GM21529 (cell line): ENCODE measurements at regions not wholly inside any gene's neighbourhood (a gene's known extent, or its start where the extent isn't known, plus 50 kb on each side); places are given as distances from the start of the nearest gene placed in this dataset.
"Not testable (repeated sequence)": the region's sequence is repeated elsewhere in the genome, so short reads cannot be mapped to it uniquely, and the experiment has no call there.

Source experiments
- ATAC-seq: cut with Tn5 transposase; IDR thresholded peaks from one replicate; pipeline ENCODE4 v1.9.1; 2021; ENCODE audit not compliant: unreplicated experiment

DNA sequence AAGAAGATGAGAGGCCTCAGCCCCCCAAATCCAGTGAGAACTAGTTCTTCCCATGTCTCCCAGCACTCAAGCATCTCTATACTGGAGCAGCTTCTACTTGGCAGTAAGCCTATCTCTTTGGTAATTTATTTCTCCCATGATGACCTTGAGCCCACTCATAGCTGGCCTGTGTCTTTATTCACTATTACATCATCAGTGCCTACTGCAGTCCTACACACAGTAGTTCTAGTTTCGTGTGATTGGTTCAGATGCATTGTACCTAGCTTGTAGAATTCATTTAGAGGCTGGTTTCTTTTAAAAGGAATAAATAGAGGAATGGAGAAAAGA, 255.6 kb upstream of the ZFP64 start:
- no peak for ATAC-seq

DNA sequence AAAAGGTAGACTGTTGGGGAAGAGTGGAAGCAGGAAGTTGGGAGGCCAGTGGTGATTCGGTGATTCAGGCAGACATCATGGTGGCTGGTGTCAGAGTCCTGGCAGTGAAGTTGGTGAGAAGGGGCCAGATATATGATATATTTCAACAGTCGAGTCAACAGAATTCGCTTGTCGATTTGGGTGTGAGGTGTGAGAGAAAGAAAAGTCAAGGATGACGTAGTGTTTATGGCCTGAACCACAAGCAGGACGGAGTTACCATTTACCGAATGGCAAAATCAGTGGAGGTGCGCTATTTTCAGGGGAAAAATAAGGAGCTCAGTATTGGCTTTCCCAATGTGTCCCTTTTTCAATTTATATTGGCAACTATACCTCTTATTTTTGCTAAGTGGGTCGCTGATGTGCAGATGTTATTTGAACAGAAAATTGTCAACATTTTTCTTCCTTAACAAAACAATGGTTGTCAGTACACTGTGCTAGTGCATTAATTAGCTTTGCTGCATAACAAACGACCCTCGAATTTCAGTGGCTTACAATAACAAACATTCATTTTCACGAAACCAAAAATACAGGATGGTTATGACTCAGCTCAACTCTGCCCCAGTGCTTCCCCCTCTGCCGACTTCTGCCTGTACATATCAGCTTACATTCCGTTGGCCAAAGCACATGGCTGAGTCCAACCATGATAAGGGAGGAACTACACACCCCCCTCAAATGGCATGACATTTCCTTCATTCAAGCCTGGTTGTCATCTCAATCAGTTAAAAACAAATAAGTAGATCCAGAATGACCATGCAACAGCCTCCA, 255.0 kb upstream of the ZFP64 start:
- ATAC-seq, result no peak

DNA sequence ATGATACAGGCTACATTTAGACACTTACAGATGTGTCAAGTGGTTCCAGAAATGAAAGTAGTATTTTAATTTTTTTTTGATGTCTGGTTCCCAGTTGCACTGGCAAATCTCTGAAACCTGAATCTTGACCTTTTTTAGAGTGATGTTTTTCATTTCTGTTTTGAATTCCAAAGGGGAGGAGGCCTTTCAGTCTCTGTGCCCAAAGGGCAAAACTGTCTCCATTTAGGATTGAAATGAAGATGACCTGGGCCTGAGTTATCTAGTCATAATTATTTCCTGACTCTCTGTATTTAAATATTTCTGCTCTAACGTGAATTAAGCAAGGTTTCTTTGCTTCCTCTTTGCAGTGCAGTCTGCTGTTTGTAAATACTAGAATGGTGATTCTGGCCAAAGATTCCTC, 252.9 kb upstream of the ZFP64 start:
- ATAC-seq, result no peak

DNA sequence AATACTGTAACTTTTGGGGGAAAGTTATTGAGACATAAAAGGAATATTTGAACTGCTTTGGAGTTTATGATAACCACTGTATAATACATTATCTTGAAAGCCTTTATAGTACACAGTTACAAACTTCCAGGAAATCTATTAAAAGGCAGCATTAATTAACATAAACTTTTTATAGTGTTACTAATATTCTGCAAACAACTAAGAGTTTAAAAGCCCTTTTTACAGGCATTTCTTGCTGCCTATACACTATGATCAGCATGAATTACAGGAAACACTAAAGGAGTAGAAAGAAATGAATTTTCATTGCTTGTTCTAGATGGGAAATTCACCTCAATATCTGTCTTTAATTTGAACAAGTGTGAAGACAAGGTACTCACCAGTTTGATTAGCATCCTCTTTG, 252.3 kb upstream of the ZFP64 start:
- ATAC-seq, result no peak

DNA sequence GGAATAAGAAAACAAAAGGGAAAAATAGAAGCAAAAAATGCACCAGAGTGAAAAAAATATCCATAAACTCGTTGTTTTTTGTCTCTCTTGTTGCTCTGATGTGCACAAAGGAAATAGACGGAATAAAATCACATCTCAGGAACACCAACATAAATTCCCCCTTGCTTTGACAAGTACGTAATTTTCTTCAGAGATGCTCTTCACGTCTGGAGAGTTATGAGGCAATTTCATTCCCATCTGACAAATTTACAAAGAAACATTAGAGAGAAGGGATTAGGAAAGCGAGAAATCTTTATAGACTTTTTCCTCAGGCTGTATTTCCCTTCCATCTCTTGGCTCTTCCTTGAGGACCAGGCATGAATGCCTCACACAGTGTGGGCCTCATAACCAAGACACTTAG, 250.1 kb upstream of the ZFP64 start:
- no peak for ATAC-seq

DNA sequence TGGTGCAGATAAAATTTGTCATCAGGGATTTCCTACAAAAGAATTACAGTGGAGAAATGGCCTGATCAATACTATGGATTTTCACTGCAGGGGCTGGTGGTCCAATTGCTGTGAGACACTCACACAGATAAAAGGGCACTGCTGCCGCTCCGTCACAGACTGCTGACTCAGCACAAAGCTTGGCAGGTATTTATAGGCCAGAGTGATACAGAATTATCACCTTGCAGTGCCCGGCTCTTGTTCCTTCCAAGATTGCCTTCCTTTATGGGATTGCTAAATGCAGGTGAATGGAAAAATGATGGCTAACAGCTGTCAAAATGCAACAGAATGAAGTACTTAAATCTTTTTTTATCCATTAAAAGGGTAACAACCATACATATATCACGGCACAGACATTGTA, 247.8 kb upstream of the ZFP64 start:
- no peak for ATAC-seq

DNA sequence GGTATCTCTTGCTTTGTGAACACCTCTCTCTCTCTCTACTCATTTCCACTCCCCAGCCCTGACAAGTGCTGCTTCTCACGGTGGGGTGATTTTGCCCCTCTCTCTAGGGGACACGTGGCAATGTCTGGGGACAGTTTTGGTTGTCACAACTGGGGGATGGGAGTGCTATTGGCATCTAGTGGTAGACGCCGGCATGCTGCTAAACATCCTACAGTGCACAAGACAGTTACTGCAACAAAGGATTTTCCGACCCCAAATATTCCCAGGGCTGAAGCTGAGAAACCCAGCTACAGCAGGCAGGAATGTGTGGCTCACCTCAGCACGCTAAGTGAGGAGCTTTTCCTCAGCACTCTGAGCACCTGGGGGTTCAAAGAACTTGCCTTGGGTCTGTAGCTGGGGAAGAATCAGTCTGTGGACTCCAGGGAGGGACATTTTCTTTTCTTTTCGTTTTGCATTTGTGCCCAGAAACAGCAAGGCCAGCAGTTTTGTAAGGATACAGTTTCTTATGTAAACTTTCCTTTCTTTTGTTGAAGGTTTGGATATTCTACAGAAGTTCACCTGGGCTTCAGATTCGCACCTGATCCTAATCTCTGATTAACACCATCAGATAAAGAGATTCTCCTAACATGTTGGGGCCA, 246.9 kb upstream of the ZFP64 start:
- no peak for ATAC-seq

DNA sequence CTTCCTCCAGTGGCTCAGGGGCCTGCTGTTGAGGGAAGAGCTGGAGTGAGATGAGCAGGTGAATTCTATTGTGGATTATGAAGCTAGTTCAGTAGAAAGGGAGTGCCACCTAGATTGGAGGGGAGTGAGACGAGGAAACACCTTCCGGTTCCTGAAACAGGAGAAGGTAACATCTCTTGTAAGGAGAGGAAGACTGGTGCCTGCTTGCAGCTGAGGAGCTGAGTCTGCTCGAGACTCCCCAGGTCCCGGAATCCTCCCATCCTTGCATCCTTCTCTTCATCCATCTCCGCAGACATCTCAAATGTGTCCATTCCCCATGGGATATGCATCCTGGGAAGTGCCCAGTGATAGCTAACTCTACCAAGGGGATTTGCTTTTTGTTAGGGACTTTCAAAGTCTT, 242.9 kb upstream of the ZFP64 start:
- ATAC-seq, result no peak

DNA sequence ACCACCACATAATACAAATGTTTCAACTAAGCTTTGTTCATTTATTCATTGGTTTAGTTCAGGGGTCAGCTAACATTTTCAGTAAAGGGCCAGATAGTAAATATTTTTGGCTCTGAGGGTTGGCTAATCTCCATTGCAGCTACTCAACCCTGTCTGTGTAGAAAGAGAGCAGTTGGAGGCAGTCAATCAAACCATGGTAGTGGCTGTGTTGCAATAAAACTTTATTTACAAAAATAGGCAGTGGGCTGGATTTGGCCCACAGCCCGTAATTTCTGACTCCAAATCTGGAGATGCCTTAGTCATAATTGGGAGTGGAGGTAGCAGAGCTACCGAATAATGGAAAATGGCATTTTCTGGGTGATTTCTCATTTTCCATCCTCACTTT, 242.5 kb upstream of the ZFP64 start:
- ATAC-seq, result no peak

DNA sequence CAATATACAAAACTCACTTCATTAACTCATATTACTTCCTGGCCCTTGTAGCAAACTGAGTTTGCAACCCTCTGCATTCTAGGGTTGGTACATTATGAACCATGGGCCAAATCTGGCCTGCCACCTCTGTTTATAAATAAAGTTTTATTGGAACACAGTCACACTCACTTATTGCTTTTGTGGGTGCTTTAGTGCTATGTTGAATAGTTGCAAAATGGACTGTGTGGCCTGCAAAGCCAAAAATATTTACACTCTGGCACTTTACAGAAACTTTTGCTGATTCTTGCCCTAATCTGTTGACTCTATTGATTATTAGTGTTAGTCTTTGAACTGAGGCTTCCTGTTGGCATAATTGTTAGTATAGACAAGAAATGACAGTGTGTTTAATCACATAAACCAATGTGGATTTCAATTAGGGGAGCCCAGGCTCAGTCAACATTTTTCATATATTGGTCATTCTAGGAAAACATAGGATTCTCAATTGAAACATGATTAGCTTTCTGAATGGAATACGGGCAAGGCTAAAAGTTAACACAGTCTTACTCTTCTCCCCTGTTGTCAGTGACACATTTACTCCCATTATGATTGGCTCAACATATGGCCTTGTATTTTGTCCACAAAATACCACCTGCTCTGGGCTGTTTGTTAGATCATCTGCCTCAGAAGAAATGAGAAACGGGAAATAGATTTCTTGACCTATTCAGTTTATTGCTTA, 241.9 kb upstream of the ZFP64 start:
- ATAC-seq, result no peak

DNA sequence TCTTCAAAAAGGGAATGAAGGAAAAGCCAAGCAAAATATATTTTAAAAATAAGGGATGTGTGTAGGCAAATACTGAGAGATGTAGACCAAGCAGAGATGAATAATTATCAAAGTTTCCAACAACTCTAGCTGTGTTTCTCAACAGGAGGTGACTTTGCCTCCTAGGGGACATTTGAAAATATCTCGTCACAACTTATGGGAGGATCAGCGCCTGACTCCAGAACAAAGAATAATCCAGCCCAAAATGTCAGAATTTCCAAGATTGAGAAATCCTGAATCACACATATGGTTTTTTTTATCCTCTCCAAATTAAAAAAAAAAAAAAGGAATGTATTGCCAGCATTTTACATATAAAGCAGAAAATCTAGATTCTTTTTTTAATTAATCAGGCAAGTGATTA, 241.2 kb upstream of the ZFP64 start:
- no peak for ATAC-seq

DNA sequence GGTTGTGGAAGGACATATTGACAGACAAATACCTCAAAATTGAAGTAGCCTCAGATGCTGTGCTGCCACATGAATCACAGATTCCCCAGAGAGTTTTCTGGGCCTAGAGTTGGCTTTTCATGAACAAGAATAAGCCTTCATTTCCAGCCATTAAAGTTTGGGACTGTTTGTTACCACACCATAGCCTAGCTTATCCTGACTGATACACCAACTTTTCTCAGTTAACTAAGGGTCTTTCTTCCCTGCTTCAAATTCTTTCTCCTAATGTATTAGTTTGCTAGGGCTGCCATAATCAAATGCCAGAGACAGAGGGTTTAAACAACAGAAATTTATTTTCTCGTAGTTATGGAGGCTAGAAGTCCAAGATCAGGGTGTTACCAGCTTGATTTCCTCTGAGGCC, 237.4 kb upstream of the ZFP64 start:
- ATAC-seq, result no peak

DNA sequence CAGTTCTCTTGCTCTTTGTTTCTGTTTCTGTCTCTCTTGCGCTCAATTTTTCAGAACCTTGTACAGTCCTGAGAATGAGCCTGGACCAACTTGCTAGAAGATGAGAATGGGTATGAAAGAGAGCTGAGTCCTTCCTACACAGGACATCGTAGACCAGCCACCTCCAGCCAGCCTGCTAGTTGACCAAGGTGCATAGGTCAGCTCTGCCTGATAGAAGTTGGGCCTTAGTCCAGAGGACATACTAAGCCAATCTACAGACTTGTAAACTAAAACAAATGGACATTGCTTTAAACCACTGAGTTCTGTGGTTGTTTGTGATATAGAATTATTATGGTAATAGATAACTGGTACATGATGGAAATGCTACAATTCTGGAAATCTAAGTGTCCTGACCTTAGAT, 236.4 kb upstream of the ZFP64 start:
- ATAC-seq, result no peak

DNA sequence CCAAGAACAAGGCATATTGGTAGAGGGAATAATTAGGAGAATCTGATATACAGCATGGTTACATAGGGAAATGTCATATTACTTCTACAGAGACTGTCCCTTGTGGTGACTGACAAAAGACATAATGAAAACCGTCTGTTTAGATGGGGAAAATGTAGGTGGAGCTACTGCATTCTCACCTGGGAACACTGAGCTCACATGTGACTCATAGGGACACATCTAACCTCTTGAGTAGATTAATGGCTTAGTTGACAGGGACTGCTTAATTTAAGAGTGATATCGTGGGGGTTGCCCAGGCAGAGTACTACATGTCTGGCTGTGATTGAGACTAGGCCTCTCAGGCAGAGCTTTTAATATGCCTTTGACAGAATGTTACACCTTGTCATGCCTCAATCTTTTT, 235.3 kb upstream of the ZFP64 start:
- ATAC-seq, result no peak

DNA sequence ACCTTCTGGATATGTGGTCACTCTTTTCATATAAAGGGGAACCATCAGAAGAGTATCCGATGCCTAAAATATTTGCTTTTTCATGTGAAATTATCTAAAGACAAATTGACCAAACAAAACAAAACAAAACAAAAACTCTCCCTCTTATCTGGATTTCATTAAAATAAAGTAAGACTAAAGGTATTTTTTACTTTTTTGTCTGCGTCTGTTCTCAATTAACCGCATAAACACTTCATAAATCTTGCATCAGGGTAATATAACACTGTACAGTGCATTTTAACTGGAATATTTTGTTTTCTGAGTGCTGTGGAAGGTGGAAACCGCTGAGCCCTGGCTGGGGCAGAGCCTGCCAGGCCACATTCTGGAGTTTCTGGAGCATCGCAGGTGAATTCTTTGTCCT, 234.1 kb upstream of the ZFP64 start:
- no peak for ATAC-seq

DNA sequence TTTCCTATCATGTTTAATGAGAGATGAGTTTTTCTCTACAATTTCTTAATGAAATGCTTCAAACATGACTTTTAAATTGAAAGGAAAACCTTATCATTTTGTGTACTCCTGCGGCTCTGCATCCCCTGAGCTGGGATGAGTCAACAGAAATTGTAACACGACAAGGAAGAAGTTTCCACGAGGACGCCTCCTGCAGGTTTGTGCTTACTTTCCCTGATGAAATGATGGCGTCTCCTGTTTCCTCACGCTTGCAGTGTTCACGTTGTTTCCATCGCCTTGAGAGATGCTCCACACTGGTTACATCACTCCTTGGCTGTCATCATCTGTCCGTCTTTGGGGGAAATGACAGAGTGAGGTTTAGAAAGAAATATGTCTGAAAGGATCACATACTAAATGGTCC, 233.7 kb upstream of the ZFP64 start:
- no peak for ATAC-seq

DNA sequence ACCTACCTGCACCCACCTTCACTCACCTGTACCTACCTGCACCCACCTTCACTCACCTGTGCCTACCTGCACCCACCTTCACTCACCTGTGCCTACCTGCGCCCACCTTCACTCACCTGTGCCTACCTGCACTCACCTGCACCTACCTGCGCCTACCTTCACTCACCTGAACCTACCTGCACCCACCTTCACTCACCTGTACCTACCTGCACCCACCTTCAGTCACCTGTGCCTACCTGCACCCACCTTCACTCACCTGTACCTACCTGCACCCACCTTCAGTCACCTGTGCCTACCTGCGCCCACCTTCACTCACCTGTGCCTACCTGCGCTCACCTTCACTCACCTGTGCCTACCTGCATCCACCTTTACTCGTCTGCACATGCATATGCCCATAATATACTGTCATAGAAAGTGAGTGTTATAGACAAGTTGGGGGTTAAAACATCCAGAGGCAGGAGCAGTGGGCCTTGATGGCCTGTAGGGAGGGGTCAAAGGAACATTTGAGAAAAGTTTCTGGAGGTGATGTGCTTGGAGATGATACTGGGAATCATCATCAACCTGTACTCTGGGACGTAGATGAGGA, 232.9 kb upstream of the ZFP64 start:
- ATAC-seq, result not testable (repeated sequence)

DNA sequence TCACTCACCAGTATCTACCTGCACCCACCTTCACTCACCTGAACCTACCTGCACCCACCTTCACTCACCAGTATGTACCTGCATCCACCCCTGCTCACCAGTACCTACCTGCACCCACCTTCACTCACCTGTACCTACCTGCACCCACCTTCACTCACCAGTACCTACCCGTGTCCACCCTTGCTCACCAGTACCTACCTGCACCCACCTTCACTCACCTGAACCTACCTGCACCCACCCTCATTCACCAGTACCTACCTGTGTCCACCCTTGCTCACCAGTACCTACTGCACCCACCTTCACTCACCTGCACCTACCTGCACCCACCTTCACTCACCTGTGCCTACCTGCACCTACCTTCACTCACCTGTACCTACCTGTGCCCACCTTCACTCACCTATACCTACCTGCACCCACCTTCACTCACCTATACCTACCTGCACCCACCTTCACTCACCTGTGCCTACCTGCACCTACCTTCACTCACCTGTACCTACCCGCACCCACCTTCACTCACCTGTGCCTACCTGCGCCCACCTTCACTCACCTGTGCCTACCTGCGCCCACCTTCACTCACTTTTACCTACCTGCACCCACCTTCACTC, 232.1 kb upstream of the ZFP64 start:
- ATAC-seq, result not testable (repeated sequence)

DNA sequence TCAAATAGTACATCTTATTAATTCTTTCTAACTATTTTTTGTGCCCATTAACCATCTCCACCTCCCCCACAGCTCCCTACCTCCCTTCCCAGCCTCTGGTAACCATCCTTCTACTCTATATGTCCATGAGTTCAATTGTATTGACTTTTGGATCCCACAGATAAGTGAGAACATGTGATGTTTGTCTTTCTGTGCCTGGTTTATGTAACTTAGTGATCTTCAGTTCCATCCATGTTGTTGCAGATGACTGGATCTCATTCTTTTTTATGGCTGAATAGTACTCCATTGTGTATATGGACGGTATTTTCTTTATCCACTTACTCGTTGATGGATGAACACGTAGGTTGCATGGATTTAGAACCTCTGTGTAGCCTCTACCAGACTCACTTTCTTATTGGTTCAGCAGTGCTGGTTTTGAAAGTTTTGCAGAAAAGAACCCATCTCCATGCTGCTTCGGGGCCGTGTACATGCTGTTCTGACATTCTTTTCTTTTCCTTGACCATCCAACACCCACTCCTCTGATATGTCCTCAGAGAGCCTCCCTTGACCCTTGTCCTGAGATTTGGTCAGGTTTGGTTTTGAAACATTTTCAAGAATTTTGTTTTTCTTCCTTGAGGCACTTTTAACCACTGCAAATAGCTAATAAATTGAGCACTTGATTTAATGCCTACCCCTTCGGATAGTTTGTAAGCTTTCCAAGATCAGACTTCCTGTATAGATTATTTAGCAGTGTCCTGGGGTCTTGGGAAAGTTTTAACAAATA, 231.2 kb upstream of the ZFP64 start:
- ATAC-seq, result no peak

DNA sequence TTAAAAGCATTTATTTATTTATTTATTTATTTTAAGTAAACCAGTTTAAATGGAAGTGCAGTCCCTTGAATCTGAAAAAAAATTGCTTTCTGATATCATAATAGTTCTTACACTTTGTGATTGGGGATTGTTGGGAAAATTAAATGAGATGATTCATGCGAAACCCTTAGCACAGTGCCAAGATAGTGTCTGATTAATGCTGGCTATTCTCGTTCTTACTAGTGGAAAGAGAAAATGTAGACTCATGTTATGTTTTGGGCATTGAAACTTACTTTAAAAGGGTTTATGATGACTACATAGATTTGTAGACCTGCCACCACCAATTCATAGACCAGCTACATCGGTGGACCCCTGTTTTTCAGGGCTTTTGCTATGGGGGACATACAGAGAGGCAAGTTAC, 229.2 kb upstream of the ZFP64 start:
- ATAC-seq, result no peak

DNA sequence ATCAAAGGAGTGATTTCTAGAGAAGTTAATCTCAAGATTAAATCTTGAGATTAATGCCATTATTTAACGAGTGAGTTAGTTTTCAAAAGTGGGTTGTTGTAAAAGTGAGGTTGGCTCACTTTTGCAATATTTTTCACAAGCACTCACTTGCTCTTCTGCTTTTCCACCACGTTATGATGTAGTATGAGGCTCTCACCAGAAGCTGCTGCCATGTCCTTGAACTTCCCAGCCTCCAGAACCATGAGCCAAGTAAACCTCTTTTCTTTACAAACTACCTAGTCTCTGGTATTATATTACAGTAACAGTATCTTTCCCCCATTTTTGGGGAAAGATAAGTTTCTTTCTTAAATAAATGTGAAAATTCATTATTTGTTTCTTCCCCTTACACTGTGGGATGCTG, 227.6 kb upstream of the ZFP64 start:
- ATAC-seq, result no peak
